ENCODE measurements at regions not wholly inside any gene's neighbourhood (a gene's known extent, or its start where the extent isn't known, plus 50 kb on each side); places are given as distances from the start of the nearest gene placed in this dataset.

DNA sequence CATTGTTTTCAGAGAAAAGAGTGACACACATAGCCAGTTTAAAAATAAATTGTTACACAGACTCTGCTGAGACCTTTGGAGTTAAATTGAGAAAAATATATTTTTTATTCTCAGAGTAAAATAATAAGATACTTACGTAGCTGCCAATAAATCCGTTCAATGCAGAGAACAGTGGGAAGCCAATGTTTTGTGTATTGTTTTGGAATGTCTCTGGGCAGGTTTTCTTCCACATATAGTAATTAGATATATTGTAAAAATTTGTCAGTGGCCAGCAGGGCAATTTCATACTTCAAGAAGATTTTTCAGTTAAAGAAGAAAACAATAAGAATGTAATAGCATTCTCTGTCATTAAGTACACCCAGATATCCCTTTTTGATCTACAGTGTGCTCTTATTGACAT is 999.5 kb upstream of the INTU start:
- TF ChIP-seq, protein P1, sequence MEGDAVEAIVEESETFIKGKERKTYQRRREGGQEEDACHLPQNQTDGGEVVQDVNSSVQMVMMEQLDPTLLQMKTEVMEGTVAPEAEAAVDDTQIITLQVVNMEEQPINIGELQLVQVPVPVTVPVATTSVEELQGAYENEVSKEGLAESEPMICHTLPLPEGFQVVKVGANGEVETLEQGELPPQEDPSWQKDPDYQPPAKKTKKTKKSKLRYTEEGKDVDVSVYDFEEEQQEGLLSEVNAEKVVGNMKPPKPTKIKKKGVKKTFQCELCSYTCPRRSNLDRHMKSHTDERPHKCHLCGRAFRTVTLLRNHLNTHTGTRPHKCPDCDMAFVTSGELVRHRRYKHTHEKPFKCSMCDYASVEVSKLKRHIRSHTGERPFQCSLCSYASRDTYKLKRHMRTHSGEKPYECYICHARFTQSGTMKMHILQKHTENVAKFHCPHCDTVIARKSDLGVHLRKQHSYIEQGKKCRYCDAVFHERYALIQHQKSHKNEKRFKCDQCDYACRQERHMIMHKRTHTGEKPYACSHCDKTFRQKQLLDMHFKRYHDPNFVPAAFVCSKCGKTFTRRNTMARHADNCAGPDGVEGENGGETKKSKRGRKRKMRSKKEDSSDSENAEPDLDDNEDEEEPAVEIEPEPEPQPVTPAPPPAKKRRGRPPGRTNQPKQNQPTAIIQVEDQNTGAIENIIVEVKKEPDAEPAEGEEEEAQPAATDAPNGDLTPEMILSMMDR (IDR thresholded peaks at IDR 0.05): no peak
- no peak for TF ChIP-seq POLR2A (IDR thresholded peaks at IDR 0.05)
- no peak for TF ChIP-seq POLR2AphosphoS5 (IDR thresholded peaks at IDR 0.05)
